Cardiac fibroblast (primary cell): ENCODE measurements at regions not wholly inside any gene's neighbourhood (a gene's known extent, or its start where the extent isn't known, plus 50 kb on each side); places are given as distances from the start of the nearest gene placed in this dataset.
A peak's percentile ranks its signal among the peaks of the same experiment; 100 is the strongest.

Source experiments
- DNase-seq, 2 donors: peaks; one replicate each; pipeline versions ENCODE4 v3.0.0 to v3.0.0-alpha.2; 2010; ENCODE audit warnings: low read depth in 2 of 2
- H3K4me3 ChIP-seq, 2 donors: replicated peaks in 1 of 2; 1 replicate in 1 of 2; 2 replicates in 1 of 2; pipeline ENCODE4 v1.5.1; 2011; ENCODE audit warnings: low read depth in 2 of 2, low read length in 2 of 2, mild to moderate bottlenecking in 2 of 2, moderate library complexity in 1 of 2
- CTCF ChIP-seq: IDR thresholded peaks from one replicate; pipeline ENCODE4 v1.5.1; 2011; ENCODE audit warnings: low read depth, mild to moderate bottlenecking, low read length, inconsistent platforms

GRCh38 chr3:134710313-134710680 lies 59.5 kb upstream of the KY start:
- no peak for TF ChIP-seq CTCF

GRCh38 chr3:134711284-134711683 lies 60.5 kb upstream of the KY start:
- peak; percentile 6 to 32 for DNase-seq
- no peak overlapping the region for H3K4me3 ChIP-seq
- TF ChIP-seq CTCF: no peak

More at GRCh38 chr3:134710313-134710680, 59.5 kb upstream of the KY start:
- no peak overlapping the region for H3K4me3 ChIP-seq
- DNase-seq: no peak

- no peak for TF ChIP-seq CTCF
- H3K4me3 ChIP-seq: no peak overlapping the region
- no peak for DNase-seq
Measured at GRCh38 chr3:134713671-134714070, 62.8 kb upstream of the KY start.

- H3K4me3 ChIP-seq: no peak overlapping the region
- TF ChIP-seq CTCF: no peak
- peak in 1 of 2 donors; percentile 11 for DNase-seq
Measured at GRCh38 chr3:134718726-134719125, 67.9 kb upstream of the KY start.

- TF ChIP-seq CTCF: no peak
- no peak for DNase-seq
- H3K4me3 ChIP-seq: no peak overlapping the region
Measured at GRCh38 chr3:134721214-134721613, 70.4 kb upstream of the KY start.

GRCh38 chr3:134722969-134723368 lies 72.1 kb upstream of the EPHB1 start:
- no peak for DNase-seq
- no peak for TF ChIP-seq CTCF

GRCh38 chr3:134729649-134730048 lies 65.4 kb upstream of the EPHB1 start:
- no peak for TF ChIP-seq CTCF
- H3K4me3 ChIP-seq: no peak overlapping the region
- no peak for DNase-seq

More at GRCh38 chr3:134722969-134723368, 72.1 kb upstream of the EPHB1 start:
- no peak overlapping the region for H3K4me3 ChIP-seq
